ENCODE measurements at regions not wholly inside any gene's neighbourhood (a gene's known extent, or its start where the extent isn't known, plus 50 kb on each side); places are given as distances from the start of the nearest gene placed in this dataset.

- no TSS peak for BruUV-seq (replicated peaks)
- Histone ChIP-seq H3K9me3 (replicated peaks; ENCODE audit: control insufficient read depth, insufficient read depth, low read length) (no peaks in the 10 kb centered on the region), H3K4me1 (ENCODE audit: control insufficient read depth, extremely low read depth, insufficient read depth, low read length) (no peaks in the 10 kb centered on the region), H3K4me3 (replicated peaks in 1 of 3; ENCODE audit: insufficient read depth in 1 of 3, low read depth in 1 of 3, low read length in 3 of 3) (no peak overlapping the region), H3K27ac (ENCODE audit: insufficient read depth, low read depth, low read length) (no peak overlapping the region), H4K20me1 (replicated peaks; ENCODE audit: control insufficient read depth, extremely low read depth, insufficient read depth, low read length) (no peaks in the 10 kb centered on the region), H2AFZ (ENCODE audit: low read depth, low read length) (no peak overlapping the region), H3K9ac (replicated peaks; ENCODE audit: extremely low read depth, insufficient read depth, low read length) (no peak overlapping the region), H3K79me2 (ENCODE audit: control insufficient read depth, insufficient read depth, low read length) (no peaks in the 10 kb centered on the region), H3K36me3 (ENCODE audit: control insufficient read depth in 2 of 2, extremely low read depth in 1 of 2, insufficient read depth in 2 of 2, low read length in 2 of 2) (no peaks in the 10 kb centered on the region), H3K9me1 (replicated peaks; ENCODE audit: control insufficient read depth, extremely low read depth, insufficient read depth, low read length) (no peaks in the 10 kb centered on the region), H3K4me2 (ENCODE audit: insufficient read depth, low read length) (no peak overlapping the region), H3K27me3 (ENCODE audit: control insufficient read depth in 2 of 2, insufficient read depth in 2 of 2, low read length in 2 of 2) (no peaks in the 10 kb centered on the region)
- dilution Hi-C loops (cut with MboI; ENCODE audit: extremely low pct_ligation_motif_present, low sequenced_read_pairs), result no loop called here
- TF ChIP-seq CTCF (IDR thresholded peaks at IDR 0.05; ENCODE audit: extremely low read depth in 1 of 2, insufficient read depth in 1 of 2, low read depth in 1 of 2, low read length in 2 of 2), result no peak
- TF ChIP-seq EZH2 (IDR thresholded peaks at IDR 0.05; ENCODE audit: borderline replicate concordance, low read depth, low read length, severe bottlenecking), result no peak
- TF ChIP-seq POLR2A (IDR thresholded peaks at IDR 0.05; ENCODE audit: low read depth, low read length), result no peak
- no peak for TF ChIP-seq GATA2 (IDR thresholded peaks at IDR 0.05; ENCODE audit: insufficient read depth, insufficient read length, low read depth, low read length)
- TF ChIP-seq JUN (IDR thresholded peaks at IDR 0.05; ENCODE audit: borderline replicate concordance, insufficient read depth, insufficient read length, low read depth), result no peak
- no peak for TF ChIP-seq POLR2AphosphoS5 (IDR thresholded peaks at IDR 0.05; ENCODE audit: insufficient read depth, low read depth, low read length)
- TF ChIP-seq MAX (IDR thresholded peaks at IDR 0.05; ENCODE audit: insufficient read depth, insufficient read length), result no peak
- no peak for TF ChIP-seq FOS (IDR thresholded peaks at IDR 0.05; ENCODE audit: borderline replicate concordance, insufficient read depth, low read length)
- FAIRE-seq (no peak), DNase-seq (ENCODE audit: low read depth, low spot score) (no peak)
- CTCF ChIA-PET, result no interaction called here
- intact Hi-C loops (cut with micrococcal nuclease), result no loop called here
- POLR2A ChIA-PET, result no interaction called here
Observed at GRCh38 chr9:87214991-87215390, 267.7 kb upstream of the GAS1 start.

Data from endothelial cell of umbilical vein (primary cell).